LNCaP clone FGC (cell line): ENCODE measurements at regions not wholly inside any gene's neighbourhood (a gene's known extent, or its start where the extent isn't known, plus 50 kb on each side); places are given as distances from the start of the nearest gene placed in this dataset.

Experiments
- DNase-seq: peaks from one replicate; pipeline ENCODE4 v3.0.0-alpha.2; 2011; ENCODE audit warnings: low read depth
- H3K4me3 ChIP-seq: 2 replicates; pipeline ENCODE4 v1.5.1; 2011; ENCODE audit warnings: mild to moderate bottlenecking, low read depth, low read length, control low read depth
- CTCF ChIP-seq: IDR thresholded peaks from 2 replicates; pipeline ENCODE4 v1.5.1; 2012; ENCODE audit warnings: mild to moderate bottlenecking; ENCODE audit not compliant: control insufficient read depth, insufficient read depth; ENCODE audit errors: extremely low read depth

DNA sequence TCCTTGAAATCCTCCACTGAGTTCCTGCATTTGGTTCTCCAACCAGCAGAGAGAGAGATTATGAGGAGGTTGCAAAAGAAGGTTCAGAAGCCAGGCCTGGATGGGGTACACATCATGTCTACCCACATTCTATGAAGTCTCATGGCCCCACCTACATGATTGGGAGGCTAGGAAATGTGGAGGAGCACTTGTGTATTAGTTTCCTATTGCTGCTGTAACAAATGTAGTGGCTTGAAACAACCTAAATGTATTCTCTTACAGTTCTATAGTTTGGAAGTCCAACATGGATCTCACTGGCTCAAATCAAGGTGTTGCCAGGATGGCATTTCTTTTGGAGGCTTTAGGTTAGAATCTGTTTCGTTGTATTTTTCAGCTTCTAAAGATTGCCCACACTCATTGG lies 134.2 kb upstream of the ZNF648 start:
- no peak for TF ChIP-seq CTCF
- H3K4me3 ChIP-seq: no peak overlapping the region
- DNase-seq: no peak

GRCh38 chr1:182193908-182194550 lies 132.5 kb upstream of the ZNF648 start:
- no peak overlapping the region for H3K4me3 ChIP-seq
- TF ChIP-seq CTCF: no peak
- DNase-seq: no peak

- H3K4me3 ChIP-seq: no peak overlapping the region
- DNase-seq: no peak
- no peak for TF ChIP-seq CTCF
Measured at GRCh38 chr1:182192966-182193365, 131.5 kb upstream of the ZNF648 start.

DNA sequence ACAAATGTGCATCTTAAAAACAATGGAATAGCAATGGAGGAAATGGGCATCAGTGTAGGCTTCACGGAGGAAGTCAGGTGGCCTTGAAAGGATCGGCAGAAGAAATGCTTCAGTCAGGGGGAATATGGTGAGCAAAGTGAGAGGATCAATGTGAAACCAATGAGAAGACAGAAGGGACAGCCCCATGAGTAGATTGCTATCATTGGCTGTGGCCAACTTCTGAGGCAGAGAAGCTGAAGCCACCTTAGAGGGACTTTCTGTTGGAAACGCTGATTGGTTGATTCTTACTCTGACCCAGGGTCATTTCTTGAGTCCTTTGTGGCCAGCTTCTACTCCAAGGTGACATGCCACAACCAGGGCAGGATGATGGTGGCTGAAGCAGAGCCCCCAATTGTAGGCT lies 130.7 kb upstream of the ZNF648 start:
- no peak for TF ChIP-seq CTCF
- DNase-seq: no peak
- no peak overlapping the region for H3K4me3 ChIP-seq

GRCh38 chr1:182191381-182192115 lies 130.0 kb upstream of the ZNF648 start:
- no peak for DNase-seq
- H3K4me3 ChIP-seq: no peak overlapping the region
- no peak for TF ChIP-seq CTCF

DNA sequence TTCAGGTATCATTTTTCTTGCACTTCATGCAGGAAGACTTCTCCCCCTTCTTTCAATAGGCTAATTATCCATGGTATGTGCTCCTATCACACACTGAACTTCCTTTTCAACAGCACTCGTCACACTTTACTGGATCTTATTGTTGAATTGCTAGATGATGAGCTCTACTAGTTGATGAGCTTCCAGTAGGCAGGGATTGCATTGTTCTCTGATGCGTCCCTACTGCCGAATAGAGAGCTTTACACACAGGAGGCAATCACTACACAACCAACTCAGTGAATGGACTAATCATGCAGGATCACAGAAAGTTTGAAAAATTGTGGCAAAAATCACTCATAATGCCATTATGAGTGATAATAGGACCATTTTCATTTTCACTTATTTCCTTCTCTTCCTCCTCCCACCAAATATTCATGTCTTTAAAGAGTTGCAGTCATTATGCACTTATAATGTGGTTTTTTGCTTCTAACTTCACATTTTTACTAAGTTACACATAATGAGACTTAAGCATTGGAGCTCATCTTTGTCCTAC lies 128.1 kb upstream of the ZNF648 start:
- DNase-seq: no peak
- TF ChIP-seq CTCF: no peak
- H3K4me3 ChIP-seq: no peak overlapping the region
